ENCODE measurements at regions not wholly inside any gene's neighbourhood (a gene's known extent, or its start where the extent isn't known, plus 50 kb on each side); places are given as distances from the start of the nearest gene placed in this dataset.

DNA sequence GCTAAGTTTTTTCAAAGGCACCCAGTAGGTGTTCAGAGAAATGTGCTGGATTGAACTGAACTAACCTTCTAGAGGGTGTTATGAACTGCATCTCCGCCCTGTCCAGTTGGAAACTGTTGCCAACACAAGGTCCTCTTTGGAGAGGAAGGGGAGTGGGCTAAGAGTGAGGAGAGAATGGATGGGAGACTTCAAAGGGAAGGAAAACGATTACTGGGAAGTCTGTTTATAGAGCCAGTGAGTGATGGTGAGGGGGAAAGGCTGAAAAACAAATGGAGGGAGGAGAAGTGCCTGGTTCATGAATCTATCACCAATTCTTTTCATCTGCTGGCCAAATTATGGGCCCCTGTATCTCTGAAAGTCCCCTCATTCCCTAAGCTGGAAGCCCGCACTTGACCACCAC is 86.0 kb upstream of the TBX5 start:
- no peak for TF ChIP-seq POLR2A (IDR thresholded peaks at IDR 0.05; ENCODE audit: low read length)
- TF ChIP-seq GATA1 (IDR thresholded peaks at IDR 0.05; ENCODE audit: low read depth, low read length) = no peak

Measured in erythroblast (primary cell).